Central memory CD8-positive, alpha-beta T cell (primary cell): ENCODE measurements at regions not wholly inside any gene's neighbourhood (a gene's known extent, or its start where the extent isn't known, plus 50 kb on each side); places are given as distances from the start of the nearest gene placed in this dataset.

ENCODE experiments used
- ATAC-seq: fragments of 150-1000 bp; cut with Tn5 transposase; replicated peaks from 2 replicates; pipeline ENCODE4 v1.10.0; 2022; ENCODE audit warnings: mild to moderate bottlenecking, moderate FRiP score, moderate number of reproducible peaks; ENCODE audit not compliant: poor library complexity, severe bottlenecking; ENCODE audit errors: extremely low read depth
- DNase-seq, 2 donors: peaks; one replicate each; pipeline ENCODE4 v3.0.0; 2021; ENCODE audit warnings: low spot score in 2 of 2
- H3K27ac Mint-ChIP-seq: one replicate; pipeline ENCODE4 v1.8.0; 2022; ENCODE audit warnings: low read depth, mild to moderate bottlenecking, moderate library complexity, mixed read lengths
- H3K27me3 Mint-ChIP-seq: one replicate; pipeline ENCODE4 v1.8.0; 2022; ENCODE audit warnings: mixed read lengths
- H3K36me3 Mint-ChIP-seq: one replicate; pipeline ENCODE4 v1.8.0; 2022; ENCODE audit warnings: mild to moderate bottlenecking, moderate library complexity, mixed read lengths; ENCODE audit not compliant: insufficient read depth
- H3K4me1 Mint-ChIP-seq: one replicate; pipeline ENCODE4 v1.8.0; 2022; ENCODE audit warnings: mixed read lengths
- H3K4me3 Mint-ChIP-seq: one replicate; pipeline ENCODE4 v1.8.0; 2022; ENCODE audit warnings: mild to moderate bottlenecking, moderate library complexity, mixed read lengths
- H3K9me3 Mint-ChIP-seq: one replicate; pipeline ENCODE4 v1.8.0; 2022; ENCODE audit warnings: mixed read lengths

- Mint-ChIP-seq H3K27ac (no peak overlapping the region), H3K27me3 (peaks cover 53% of the 10 kb centered on the region)
Observed at GRCh38 chr2:238691596-238692491, 156.0 kb upstream of the TWIST2 start.

GRCh38 chr2:238692562-238692961 is 155.3 kb upstream of the TWIST2 start:
- H3K4me1 Mint-ChIP-seq = no peaks in the 10 kb centered on the region
- DNase-seq = no peak
- H3K27ac Mint-ChIP-seq = no peak overlapping the region
- H3K4me3 Mint-ChIP-seq = no peak overlapping the region
- H3K36me3 Mint-ChIP-seq = no peaks in the 10 kb centered on the region
- no peaks in the 10 kb centered on the region for H3K9me3 Mint-ChIP-seq
- peaks cover 46% of the 10 kb centered on the region for H3K27me3 Mint-ChIP-seq
- ATAC-seq = no peak

More at GRCh38 chr2:238691596-238692491, 156.0 kb upstream of the TWIST2 start:
- Mint-ChIP-seq H3K9me3 (no peaks in the 10 kb centered on the region), H3K4me1 (no peaks in the 10 kb centered on the region), H3K36me3 (no peaks in the 10 kb centered on the region), H3K4me3 (no peak overlapping the region)
- DNase-seq (no peak), ATAC-seq (no peak)

- no peak overlapping the region for H3K27ac Mint-ChIP-seq
- no peaks in the 10 kb centered on the region for H3K36me3 Mint-ChIP-seq
- no peak for ATAC-seq
Observed at GRCh38 chr2:238693337-238694093, 154.4 kb upstream of the TWIST2 start.

GRCh38 chr2:238694136-238694755 is 153.6 kb upstream of the TWIST2 start:
- Mint-ChIP-seq H3K27me3 (peaks cover 29% of the 10 kb centered on the region), H3K9me3 (no peaks in the 10 kb centered on the region), H3K4me1 (no peaks in the 10 kb centered on the region), H3K27ac (no peak overlapping the region), H3K36me3 (no peaks in the 10 kb centered on the region), H3K4me3 (no peak overlapping the region)
- ATAC-seq = no peak
- no peak for DNase-seq

More at GRCh38 chr2:238693337-238694093, 154.4 kb upstream of the TWIST2 start:
- DNase-seq = no peak
- no peaks in the 10 kb centered on the region for H3K9me3 Mint-ChIP-seq
- no peak overlapping the region for H3K4me3 Mint-ChIP-seq
- no peaks in the 10 kb centered on the region for H3K4me1 Mint-ChIP-seq
- H3K27me3 Mint-ChIP-seq = peaks cover 37% of the 10 kb centered on the region

- H3K4me3 Mint-ChIP-seq = no peak overlapping the region
- H3K27me3 Mint-ChIP-seq = peaks cover 27% of the 10 kb centered on the region
- no peaks in the 10 kb centered on the region for H3K4me1 Mint-ChIP-seq
- ATAC-seq = no peak
- no peak overlapping the region for H3K27ac Mint-ChIP-seq
- H3K9me3 Mint-ChIP-seq = no peaks in the 10 kb centered on the region
- no peaks in the 10 kb centered on the region for H3K36me3 Mint-ChIP-seq
- no peak for DNase-seq
Observed at GRCh38 chr2:238694922-238695321, 153.0 kb upstream of the TWIST2 start.

GRCh38 chr2:238695538-238695937 is 152.3 kb upstream of the TWIST2 start:
- H3K4me3 Mint-ChIP-seq = no peak overlapping the region
- H3K27ac Mint-ChIP-seq = no peak overlapping the region
- no peaks in the 10 kb centered on the region for H3K9me3 Mint-ChIP-seq
- H3K36me3 Mint-ChIP-seq = no peaks in the 10 kb centered on the region
- H3K27me3 Mint-ChIP-seq = peaks cover 27% of the 10 kb centered on the region
- no peak for ATAC-seq
- no peaks in the 10 kb centered on the region for H3K4me1 Mint-ChIP-seq
- no peak for DNase-seq

GRCh38 chr2:238696331-238696730 is 151.6 kb upstream of the TWIST2 start:
- Mint-ChIP-seq H3K27me3 (peaks cover 24% of the 10 kb centered on the region), H3K9me3 (no peaks in the 10 kb centered on the region), H3K36me3 (no peaks in the 10 kb centered on the region), H3K4me3 (no peak overlapping the region), H3K4me1 (no peaks in the 10 kb centered on the region), H3K27ac (no peak overlapping the region)
- ATAC-seq = no peak
- DNase-seq = no peak

GRCh38 chr2:238696786-238697185 is 151.1 kb upstream of the TWIST2 start:
- ATAC-seq = no peak
- Mint-ChIP-seq H3K4me1 (no peaks in the 10 kb centered on the region), H3K27me3 (peaks cover 24% of the 10 kb centered on the region), H3K4me3 (no peak overlapping the region), H3K36me3 (no peaks in the 10 kb centered on the region), H3K9me3 (no peaks in the 10 kb centered on the region), H3K27ac (no peak overlapping the region)
- DNase-seq = no peak

- Mint-ChIP-seq H3K27me3 (peaks cover 25% of the 10 kb centered on the region), H3K36me3 (no peaks in the 10 kb centered on the region), H3K9me3 (no peaks in the 10 kb centered on the region), H3K4me3 (no peak overlapping the region), H3K4me1 (no peaks in the 10 kb centered on the region), H3K27ac (no peak overlapping the region)
- ATAC-seq (no peak), DNase-seq (no peak)
Observed at GRCh38 chr2:238697193-238698071, 150.5 kb upstream of the TWIST2 start.

GRCh38 chr2:238698072-238698352 is 149.9 kb upstream of the TWIST2 start:
- Mint-ChIP-seq H3K4me1 (no peaks in the 10 kb centered on the region), H3K9me3 (no peaks in the 10 kb centered on the region), H3K36me3 (no peaks in the 10 kb centered on the region), H3K27me3 (peaks cover 27% of the 10 kb centered on the region), H3K27ac (no peak overlapping the region), H3K4me3 (no peak overlapping the region)
- DNase-seq (no peak), ATAC-seq (no peak)

GRCh38 chr2:238698451-238699306 is 149.2 kb upstream of the TWIST2 start:
- H3K4me3 Mint-ChIP-seq = no peak overlapping the region
- ATAC-seq (no peak), DNase-seq (no peak)
- H3K27me3 Mint-ChIP-seq = peaks cover 27% of the 10 kb centered on the region
- H3K36me3 Mint-ChIP-seq = no peaks in the 10 kb centered on the region
- no peaks in the 10 kb centered on the region for H3K9me3 Mint-ChIP-seq
- H3K4me1 Mint-ChIP-seq = no peaks in the 10 kb centered on the region
- no peak overlapping the region for H3K27ac Mint-ChIP-seq
